CD4-positive, alpha-beta T cell (primary cell): ENCODE measurements at regions not wholly inside any gene's neighbourhood (a gene's known extent, or its start where the extent isn't known, plus 50 kb on each side); places are given as distances from the start of the nearest gene placed in this dataset.

Experiments used
- ATAC-seq: fragments of 200-7000 bp; cut with Tn5 transposase; one replicate; pipeline ENCODE4 v1.10.0; 2022; ENCODE audit warnings: mild to moderate bottlenecking; ENCODE audit not compliant: poor library complexity
- CTCF ChIA-PET: fragments of 350-600 bp; sonication (Branson Sonifier 250); formaldehyde crosslinking; loops from one replicate; lab custom pipeline; 2021; ENCODE audit warnings: antibody characterized with exemption, inconsistent platforms; lab: Charles Lee
- POLR2A ChIA-PET: fragments of 350-600 bp; sonication (Branson Sonifier 250); formaldehyde crosslinking; loops from one replicate; lab custom pipeline; 2021; ENCODE audit warnings: antibody characterized with exemption, inconsistent platforms; lab: Charles Lee
- DNase-seq, 14 experiments: peaks; one replicate each; pipeline ENCODE4 v3.0.0-alpha.2; 2013 to 2020; ENCODE audit warnings: mixed read lengths in 2 of 14
- H3K27ac ChIP-seq, 2 donors: one replicate each; pipeline versions ENCODE4 v1.5.1 to v1.7.0; 2013; ENCODE audit warnings: low read length in 2 of 2, low read depth in 1 of 2, mild to moderate bottlenecking in 1 of 2
- H3K27me3 ChIP-seq, 2 experiments: 1 replicate in 1 of 2; 2 replicates in 1 of 2; pipeline versions ENCODE4 v1.6.1 to v1.7.0; 2013; ENCODE audit warnings: low read length in 2 of 2, control low read depth in 1 of 2, mild to moderate bottlenecking in 1 of 2, moderate library complexity in 1 of 2; ENCODE audit not compliant: insufficient read depth in 2 of 2, control insufficient read depth in 1 of 2
- H3K36me3 ChIP-seq: one replicate; pipeline ENCODE4 v1.6.1; 2013; ENCODE audit warnings: low read length, control low read depth; ENCODE audit not compliant: insufficient read depth
- H3K4me1 ChIP-seq: one replicate; pipeline ENCODE4 v1.6.1; 2013; ENCODE audit warnings: low read length, control low read depth; ENCODE audit not compliant: insufficient read depth
- H3K4me3 ChIP-seq: one replicate; pipeline ENCODE4 v1.5.1; 2013; ENCODE audit warnings: mild to moderate bottlenecking, low read length, moderate library complexity
- H3K9me3 ChIP-seq, 2 experiments: 1 replicate in 1 of 2; 2 replicates in 1 of 2; pipeline versions ENCODE4 v1.6.1 to v1.7.0; 2013; ENCODE audit warnings: low read length in 2 of 2, mild to moderate bottlenecking in 2 of 2, control low read depth in 1 of 2, moderate library complexity in 1 of 2; ENCODE audit not compliant: control insufficient read depth in 1 of 2, insufficient read depth in 1 of 2
- H3K27ac Mint-ChIP-seq: one replicate; pipeline ENCODE4 v1.8.0; 2020; ENCODE audit warnings: mixed read lengths
- H3K27me3 Mint-ChIP-seq: one replicate; pipeline ENCODE4 v1.8.0; 2021; ENCODE audit warnings: mixed read lengths
- H3K36me3 Mint-ChIP-seq: one replicate; pipeline ENCODE4 v1.8.0; 2021; ENCODE audit warnings: low read depth, mixed read lengths
- H3K4me1 Mint-ChIP-seq: one replicate; pipeline ENCODE4 v1.8.0; 2021; ENCODE audit warnings: low read depth, mixed read lengths
- H3K4me3 Mint-ChIP-seq: one replicate; pipeline ENCODE4 v1.8.0; 2020; ENCODE audit warnings: mild to moderate bottlenecking, mixed read lengths
- H3K9me3 Mint-ChIP-seq: one replicate; pipeline ENCODE4 v1.8.0; 2020; ENCODE audit warnings: mixed read lengths
- CTCF ChIP-seq: fragments of 200-600 bp; IDR thresholded peaks from one replicate; pipeline ENCODE4 v1.8.0; 2022; ENCODE audit warnings: antibody characterized with exemption, mild to moderate bottlenecking
- intact Hi-C, 2 experiments: fragments of 100-400 bp; cut with DNase I in 1 of 2; cut with micrococcal nuclease in 1 of 2; formaldehyde crosslinking; loops; one replicate each; pipeline versions ENCODE4 v1.15.1 to v1.9.0; 2023 to 2025; cut with DNase I, micrococcal nuclease

- CTCF ChIA-PET, result no interaction called here
- Mint-ChIP-seq H3K27me3 (peaks cover 19% of the 10 kb centered on the region), H3K4me3 (no peak overlapping the region), H3K9me3 (no peaks in the 10 kb centered on the region), H3K27ac (no peak overlapping the region), H3K4me1 (no peaks in the 10 kb centered on the region), H3K36me3 (no peaks in the 10 kb centered on the region)
- POLR2A ChIA-PET, result no interaction called here
- Histone ChIP-seq H3K4me3 (no peak overlapping the region), H3K4me1 (no peaks in the 10 kb centered on the region), H3K27ac (no peak overlapping the region), H3K27me3 (peaks cover 0 to 2% of the 10 kb centered on the region in 2 experiments), H3K9me3 (peaks cover 0 to 8% of the 10 kb centered on the region in 2 experiments), H3K36me3 (no peaks in the 10 kb centered on the region)
- ATAC-seq, result no peak
- DNase-seq, result no peak
- no peak for TF ChIP-seq CTCF
- intact Hi-C loops, result no loop called here
These were observed 85.2 kb upstream of the PCDH8 start for GRCh38 chr13:52933547-52934210.

GRCh38 chr13:52933099-52933498 lies 84.7 kb upstream of the PCDH8 start:
- Mint-ChIP-seq H3K27me3 (peaks cover 23% of the 10 kb centered on the region), H3K4me3 (no peak overlapping the region), H3K27ac (no peak overlapping the region), H3K4me1 (no peaks in the 10 kb centered on the region), H3K9me3 (no peaks in the 10 kb centered on the region), H3K36me3 (no peaks in the 10 kb centered on the region)
- H3K27ac ChIP-seq, result no peak overlapping the region
- peaks cover 0 to 8% of the 10 kb centered on the region in 2 experiments for H3K9me3 ChIP-seq
- ChIA-PET POLR2A (no interaction called here), CTCF (no interaction called here)
- no peak for TF ChIP-seq CTCF
- H3K27me3 ChIP-seq, result peaks cover 0 to 2% of the 10 kb centered on the region in 2 experiments
- H3K4me3 ChIP-seq, result no peak overlapping the region
- ATAC-seq, result no peak
- intact Hi-C loops, result no loop called here
- H3K36me3 ChIP-seq, result no peaks in the 10 kb centered on the region
- H3K4me1 ChIP-seq, result no peaks in the 10 kb centered on the region
- DNase-seq, result no peak

GRCh38 chr13:52932649-52933048 lies 84.2 kb upstream of the PCDH8 start:
- Histone ChIP-seq H3K4me3 (no peak overlapping the region), H3K9me3 (peaks cover 0 to 8% of the 10 kb centered on the region in 2 experiments), H3K4me1 (no peaks in the 10 kb centered on the region), H3K27me3 (no peaks in the 10 kb centered on the region), H3K36me3 (no peaks in the 10 kb centered on the region), H3K27ac (no peak overlapping the region)
- Mint-ChIP-seq H3K9me3 (no peaks in the 10 kb centered on the region), H3K4me3 (no peak overlapping the region), H3K27ac (no peak overlapping the region), H3K27me3 (peaks cover 23% of the 10 kb centered on the region), H3K36me3 (no peaks in the 10 kb centered on the region), H3K4me1 (no peaks in the 10 kb centered on the region)
- intact Hi-C loops, result no loop called here
- POLR2A ChIA-PET, result no interaction called here
- ATAC-seq (no peak), DNase-seq (no peak)
- CTCF ChIA-PET, result no interaction called here
- no peak for TF ChIP-seq CTCF
